CD14-positive monocyte (primary cell): ENCODE measurements at regions not wholly inside any gene's neighbourhood (a gene's known extent, or its start where the extent isn't known, plus 50 kb on each side); places are given as distances from the start of the nearest gene placed in this dataset.

ENCODE experiments used
- DNase-seq, 3 donors: peaks; one replicate each; pipeline ENCODE4 v3.0.0-alpha.2; 2011 to 2022
- H2AFZ ChIP-seq: 2 replicates; pipeline ENCODE4 v1.6.0; 2012; ENCODE audit warnings: mild to moderate bottlenecking, low read depth, low read length, inconsistent platforms; ENCODE audit not compliant: insufficient read depth, poor library complexity, severe bottlenecking
- H3K27ac ChIP-seq, 2 donors: 1 replicate in 1 of 2; 2 replicates in 1 of 2; pipeline ENCODE4 v1.5.1; 2012 to 2013; ENCODE audit warnings: low read length in 2 of 2, control low read depth in 1 of 2, inconsistent platforms in 1 of 2, low read depth in 1 of 2, mild to moderate bottlenecking in 1 of 2
- H3K27me3 ChIP-seq, 2 donors: one replicate each; pipeline versions ENCODE4 v1.6.0 to v1.6.1; 2011 to 2013; ENCODE audit warnings: low read length in 2 of 2; ENCODE audit not compliant: control insufficient read depth in 2 of 2, insufficient read depth in 2 of 2
- H3K36me3 ChIP-seq, 2 donors: replicated peaks in 1 of 2; 1 replicate in 1 of 2; 2 replicates in 1 of 2; pipeline versions ENCODE4 v1.5.1 to v1.6.1; 2012 to 2013; ENCODE audit warnings: low read length in 2 of 2, control low read depth in 1 of 2, inconsistent platforms in 1 of 2, mild to moderate bottlenecking in 1 of 2; ENCODE audit not compliant: insufficient read depth in 2 of 2, control insufficient read depth in 1 of 2
- H3K4me1 ChIP-seq, 2 donors: 1 replicate in 1 of 2; 2 replicates in 1 of 2; pipeline versions ENCODE4 v1.5.1 to v1.6.1; 2012 to 2013; ENCODE audit warnings: low read length in 2 of 2, control low read depth in 1 of 2, inconsistent platforms in 1 of 2, mild to moderate bottlenecking in 1 of 2, moderate library complexity in 1 of 2; ENCODE audit not compliant: insufficient read depth in 2 of 2, control insufficient read depth in 1 of 2
- H3K4me2 ChIP-seq: replicated peaks from 2 replicates; pipeline ENCODE3; 2012; ENCODE audit warnings: low read length, moderate library complexity, mild to moderate bottlenecking; ENCODE audit not compliant: poor library complexity, severe bottlenecking; ENCODE audit errors: extremely low read depth
- H3K4me3 ChIP-seq, 3 experiments: fragments of 200-600 bp in 1 of 3; sonication (generic) in 1 of 3; replicated peaks in 1 of 3; 1 replicate in 2 of 3; 2 replicates in 1 of 3; pipeline ENCODE4 v1.5.1; 2011 to 2013; ENCODE audit warnings: low read length in 3 of 3, mild to moderate bottlenecking in 3 of 3, control low read depth in 2 of 3, low read depth in 2 of 3, inconsistent platforms in 1 of 3, moderate library complexity in 1 of 3
- H3K79me2 ChIP-seq: 2 replicates; pipeline ENCODE4 v1.6.0; 2012; ENCODE audit warnings: mild to moderate bottlenecking, control low read depth, inconsistent platforms, low read length, moderate library complexity; ENCODE audit not compliant: insufficient read depth
- H3K9ac ChIP-seq: 2 replicates; pipeline ENCODE4 v1.6.0; 2017; ENCODE audit warnings: low read length, mild to moderate bottlenecking; ENCODE audit not compliant: insufficient read depth, poor library complexity, severe bottlenecking
- H3K9me3 ChIP-seq, 2 donors: replicated peaks in 1 of 2; 1 replicate in 1 of 2; 2 replicates in 1 of 2; pipeline versions ENCODE4 v1.5.1 to v1.6.1; 2012 to 2013; ENCODE audit warnings: low read length in 2 of 2, control low read depth in 1 of 2; ENCODE audit not compliant: control insufficient read depth in 1 of 2, insufficient read depth in 1 of 2
- H4K20me1 ChIP-seq: 2 replicates; pipeline ENCODE4 v1.6.0; 2012; ENCODE audit warnings: mild to moderate bottlenecking, low read length, control low read depth, moderate library complexity; ENCODE audit not compliant: insufficient read depth
- H3K27ac Mint-ChIP-seq, 7 donors: one replicate each; pipeline ENCODE4 v1.8.0; 2020; ENCODE audit warnings: mild to moderate bottlenecking in 7 of 7, mixed read lengths in 7 of 7, moderate library complexity in 6 of 7, inconsistent platforms in 2 of 7
- H3K27me3 Mint-ChIP-seq, 3 donors: one replicate each; pipeline ENCODE4 v1.8.0; 2021 to 2022; ENCODE audit warnings: low read depth in 3 of 3, mild to moderate bottlenecking in 3 of 3, mixed read lengths in 3 of 3, moderate library complexity in 3 of 3, inconsistent platforms in 1 of 3
- H3K36me3 Mint-ChIP-seq, 2 donors: one replicate each; pipeline ENCODE4 v1.8.0; 2020; ENCODE audit warnings: mixed read lengths in 2 of 2, inconsistent platforms in 1 of 2, mild to moderate bottlenecking in 1 of 2
- H3K4me1 Mint-ChIP-seq: one replicate; pipeline ENCODE4 v1.8.0; 2020; ENCODE audit warnings: mild to moderate bottlenecking, mixed read lengths
- H3K4me3 Mint-ChIP-seq, 2 donors: one replicate each; pipeline ENCODE4 v1.8.0; 2020; ENCODE audit warnings: mild to moderate bottlenecking in 2 of 2, mixed read lengths in 2 of 2, moderate library complexity in 1 of 2
- H3K9me3 Mint-ChIP-seq, 7 donors: one replicate each; pipeline ENCODE4 v1.8.0; 2020 to 2022; ENCODE audit warnings: mixed read lengths in 7 of 7, mild to moderate bottlenecking in 6 of 7, moderate library complexity in 6 of 7, inconsistent platforms in 2 of 7
- CTCF ChIP-seq: fragments of 200-600 bp; IDR thresholded peaks from one replicate; pipeline ENCODE4 v1.8.0; 2022; ENCODE audit warnings: antibody characterized with exemption, mild to moderate bottlenecking
- WGBS: methylation state at CpG from one replicate; pipeline ENCODE4 v1.1.5; 2013; ENCODE audit warnings: missing lambda C conversion rate; ENCODE audit not compliant: insufficient coverage; 5-methylcytosine and 5-hydroxymethylcytosine counted together
- intact Hi-C, 2 donors: fragments of 100-400 bp; cut with micrococcal nuclease; formaldehyde crosslinking; loops; one replicate each; pipeline versions ENCODE4 v1.15.0 to v1.15.1; 2023

GRCh38 chr2:21794611-21795010, 670.8 kb downstream of the TDRD15 start:
- Histone ChIP-seq H3K4me2 (no peak overlapping the region), H3K9me3 (no peaks in the 10 kb centered on the region), H3K36me3 (no peaks in the 10 kb centered on the region), H3K4me3 (no peak overlapping the region), H3K27ac (no peak overlapping the region), H3K79me2 (no peaks in the 10 kb centered on the region), H4K20me1 (no peaks in the 10 kb centered on the region), H3K9ac (no peak overlapping the region), H3K4me1 (no peaks in the 10 kb centered on the region), H2AFZ (no peak overlapping the region), H3K27me3 (no peaks in the 10 kb centered on the region)
- no peaks in the 10 kb centered on the region for H3K36me3 Mint-ChIP-seq
- H3K27ac Mint-ChIP-seq: no peak overlapping the region
- 100% methylated on average over 1 of the region's 2 CpGs for WGBS
- H3K4me1 Mint-ChIP-seq: no peaks in the 10 kb centered on the region
- no peak overlapping the region for H3K4me3 Mint-ChIP-seq
- no peak for DNase-seq
- no peak for TF ChIP-seq CTCF
- intact Hi-C loops: no loop called here
- H3K9me3 Mint-ChIP-seq: peaks cover 0 to 2% (median 1%) of the 10 kb centered on the region in 7 donors
- H3K27me3 Mint-ChIP-seq: no peaks in the 10 kb centered on the region

- Histone ChIP-seq H3K4me3 (no peak overlapping the region), H3K36me3 (no peaks in the 10 kb centered on the region), H3K27ac (no peak overlapping the region), H3K27me3 (no peaks in the 10 kb centered on the region), H3K79me2 (no peaks in the 10 kb centered on the region), H3K4me1 (no peaks in the 10 kb centered on the region), H2AFZ (no peak overlapping the region), H4K20me1 (no peaks in the 10 kb centered on the region), H3K4me2 (no peak overlapping the region), H3K9ac (no peak overlapping the region), H3K9me3 (no peaks in the 10 kb centered on the region)
- no peak for DNase-seq
- H3K4me1 Mint-ChIP-seq: no peaks in the 10 kb centered on the region
- TF ChIP-seq CTCF: no peak
- no peak overlapping the region for H3K4me3 Mint-ChIP-seq
- H3K36me3 Mint-ChIP-seq: no peaks in the 10 kb centered on the region
- no CpG with 5 or more reads among the region's 1 CpG for WGBS
- no peak overlapping the region for H3K27ac Mint-ChIP-seq
- peaks cover 0 to 2% (median 0%) of the 10 kb centered on the region in 7 donors for H3K9me3 Mint-ChIP-seq
- intact Hi-C loops: no loop called here
- H3K27me3 Mint-ChIP-seq: peaks cover 0 to 2% (median 0%) of the 10 kb centered on the region in 3 donors
Measured at GRCh38 chr2:21800356-21800755, 676.6 kb downstream of the TDRD15 start.
